K562 (cell line): ENCODE measurements at regions not wholly inside any gene's neighbourhood (a gene's known extent, or its start where the extent isn't known, plus 50 kb on each side); places are given as distances from the start of the nearest gene placed in this dataset.

ENCODE experiments used
- ATAC-seq: fragments of 200-7000 bp; cut with Tn5 transposase; 3 replicates; pipeline ENCODE4 v1.9.1; 2020; ENCODE audit warnings: moderate library complexity
- BruUV-seq: library from RNA; stranded (reverse); fragments of 400-500 nt; replicated peaks from 2 replicates; lab custom pipeline; 2021; lab: Mats Ljungman, UMichigan
- CTCF ChIA-PET: fragments of 300-600 bp; formaldehyde crosslinking; extraction: SDS; loops from one replicate; lab custom pipeline; 2021; ENCODE audit warnings: low intra/inter-chr PET ratio; lab: Yijun Ruan, JAX
- POLR2A ChIA-PET: fragments of 300-600, 350-650 bp; sonication (Branson Sonifier 250); formaldehyde crosslinking; extraction: SDS; loops from one replicate; lab custom pipeline; 2021; ENCODE audit warnings: antibody characterized with exemption, inconsistent platforms; lab: Yijun Ruan, JAX
- DNase-seq, 4 experiments: peaks; one replicate each; pipeline versions ENCODE4 v3.0.0 to v3.0.0-alpha.2; 2011 to 2018; ENCODE audit warnings: low spot score in 3 of 4, mixed read lengths in 3 of 4; ENCODE audit errors: extremely low read depth in 1 of 4
- FAIRE-seq: peaks from 2 replicates; lab custom pipeline; 2011; peaks lifted over from hg19 to GRCh38; lab: Jason Lieb, UNC
- H2AFZ ChIP-seq: 2 replicates; pipeline ENCODE4 v1.6.0; 2011; ENCODE audit warnings: low read depth, low read length, control low read depth, inconsistent platforms
- H3K27ac ChIP-seq: fragments of 200-600 bp; 3 replicates; pipeline ENCODE4 v1.8.0; 2011; ENCODE audit warnings: low read depth, mild to moderate bottlenecking, control low read depth, inconsistent platforms, low read length, moderate library complexity, mixed read lengths; ENCODE audit errors: extremely low read depth
- H3K27me3 ChIP-seq, 2 experiments: fragments of 300-600 bp in 1 of 2; 2 replicates in 1 of 2; 3 replicates in 1 of 2; pipeline versions ENCODE4 v1.6.0 to v1.8.0; 2011; ENCODE audit warnings: inconsistent platforms in 2 of 2, low read length in 2 of 2, mild to moderate bottlenecking in 1 of 2, mixed read lengths in 1 of 2, moderate library complexity in 1 of 2; ENCODE audit not compliant: control insufficient read depth in 2 of 2, insufficient read depth in 2 of 2
- H3K36me3 ChIP-seq: fragments of 300-600 bp; 3 replicates; pipeline ENCODE4 v1.8.0; 2011; ENCODE audit warnings: mild to moderate bottlenecking, low read length, inconsistent platforms; ENCODE audit not compliant: control insufficient read depth, insufficient read depth
- H3K4me1 ChIP-seq, 2 experiments: fragments of 200-600 bp in 1 of 2; replicated peaks in 1 of 2; 2 replicates in 1 of 2; 3 replicates in 1 of 2; pipeline versions ENCODE4 v1.5.1 to v1.8.0; 2011; ENCODE audit warnings: inconsistent platforms in 2 of 2, low read length in 2 of 2, mild to moderate bottlenecking in 1 of 2, mixed read lengths in 1 of 2, moderate library complexity in 1 of 2; ENCODE audit not compliant: control insufficient read depth in 2 of 2, insufficient read depth in 2 of 2
- H3K4me2 ChIP-seq: 2 replicates; pipeline ENCODE4 v1.6.1; 2011; ENCODE audit warnings: low read length, control low read depth, inconsistent platforms, mixed read lengths; ENCODE audit not compliant: insufficient read depth
- H3K4me3 ChIP-seq: fragments of 200-600 bp; sonication (generic), shearing (Covaris generic); 2 replicates; pipeline ENCODE4 v1.5.1; 2016; ENCODE audit warnings: control low read depth, inconsistent platforms
- H3K79me2 ChIP-seq: fragments of 200-600 bp; 3 replicates; pipeline ENCODE4 v1.8.0; 2011; ENCODE audit warnings: low read length, inconsistent platforms; ENCODE audit not compliant: control insufficient read depth, insufficient read depth
- H3K9ac ChIP-seq, 2 experiments: 2 replicates each; pipeline versions ENCODE4 v1.6.0 to v1.6.1; 2011; ENCODE audit warnings: low read depth in 2 of 2, low read length in 2 of 2, control low read depth in 1 of 2, inconsistent platforms in 1 of 2, mild to moderate bottlenecking in 1 of 2, mixed read lengths in 1 of 2; ENCODE audit not compliant: insufficient read depth in 1 of 2
- H3K9me1 ChIP-seq: one replicate; pipeline ENCODE4 v1.6.0; 2011; ENCODE audit warnings: inconsistent platforms, mild to moderate bottlenecking, low read length, moderate library complexity; ENCODE audit not compliant: control insufficient read depth, insufficient read depth
- H3K9me3 ChIP-seq: replicated peaks from 2 replicates; pipeline ENCODE4 v1.5.1; 2011; ENCODE audit warnings: low read depth, low read length, inconsistent platforms; ENCODE audit not compliant: control insufficient read depth, insufficient read depth
- H4K20me1 ChIP-seq: replicated peaks from 2 replicates; pipeline ENCODE4 v1.6.1; 2011; ENCODE audit warnings: low read length, inconsistent platforms, mixed read lengths; ENCODE audit not compliant: control insufficient read depth, insufficient read depth
- BMI1 ChIP-seq: fragments of 150-350 bp; IDR thresholded peaks from 2 replicates; pipeline ENCODE4 v1.6.1; 2014; ENCODE audit warnings: low read length
- CHD4 ChIP-seq: fragments of 200-600 bp; sonication (generic); IDR thresholded peaks from 3 replicates; pipeline ENCODE4 v1.6.1; 2012; ENCODE audit warnings: low read depth, mild to moderate bottlenecking, mixed read lengths, low read length, inconsistent platforms; ENCODE audit not compliant: insufficient read depth, insufficient replicate concordance, poor library complexity, severe bottlenecking
- HBP1 ChIP-seq: fragments of 450-650 bp; formaldehyde crosslinking; IDR thresholded peaks from 2 replicates; pipeline ENCODE4 v1.4.0; 2022; ENCODE audit warnings: missing genetic modification characterization
- HNRNPUL1 ChIP-seq: fragments of 200-400 bp; formaldehyde crosslinking; IDR thresholded peaks from 2 replicates; pipeline ENCODE4 v1.6.1; 2017; ENCODE audit warnings: low read length
- PYGO2 ChIP-seq: fragments of 450-650 bp; IDR thresholded peaks from 2 replicates; pipeline ENCODE4 v1.6.1; 2016; ENCODE audit warnings: mild to moderate bottlenecking, missing genetic modification characterization, moderate library complexity, missing compliant biosample characterization
- SIN3A ChIP-seq, 2 experiments: fragments of 150-350 bp in 1 of 2; IDR thresholded peaks; 2 replicates each; pipeline ENCODE4 v1.6.1; 2011 to 2016; ENCODE audit warnings: borderline replicate concordance in 2 of 2, low read depth in 2 of 2, low read length in 2 of 2, mild to moderate bottlenecking in 2 of 2, moderate library complexity in 2 of 2; ENCODE audit not compliant: control insufficient read depth in 1 of 2
- ZFPM2 ChIP-seq: fragments of 250-450 bp; sonication (Bioruptor Pico); IDR thresholded peaks from 2 replicates; pipeline ENCODE4 v1.5.1; 2022; ENCODE audit warnings: mild to moderate bottlenecking
- WGBS: fragments of 100-300 bp; shearing (Covaris generic); methylation state at CpG from one replicate; pipeline ENCODE4 v1.1.6; 2016; ENCODE audit warnings: low coverage, mixed read lengths; ENCODE audit not compliant: insufficient coverage; ENCODE audit errors: missing lambda C conversion rate; 5-methylcytosine and 5-hydroxymethylcytosine counted together
- in situ Hi-C: fragments of 300-500 bp; cut with MboI; formaldehyde crosslinking; loops from 4 replicates; pipeline ENCODE4 v1.15.0; 2018; ENCODE audit warnings: inconsistent platforms, mixed read lengths
- intact Hi-C: fragments of 100-400 bp; cut with micrococcal nuclease; formaldehyde crosslinking; loops from 2 replicates; pipeline ENCODE4 v1.14.2; 2022
- TF ChIP-seq, protein P1 (sequence below): IDR thresholded peaks from 3 replicates; pipeline ENCODE4 v1.6.1; 2011; ENCODE audit warnings: borderline replicate concordance, mild to moderate bottlenecking, moderate library complexity; ENCODE audit not compliant: insufficient read length; ENCODE audit errors: extremely low read depth
- TF ChIP-seq, protein P2 (sequence below): sonication (generic); formaldehyde crosslinking; IDR thresholded peaks from 2 replicates; pipeline ENCODE4 v1.8.0; 2023; ENCODE audit warnings: mild to moderate bottlenecking, missing genetic modification reagents

- POLR2A ChIA-PET, result interaction anchor here (0.9 to 1.1 kb wide), 3 partner anchors 17 to 415 kb away, joined by 3 to 4 read pairs (median 4); no protein-coding TSS in a partner anchor
- no peak for ATAC-seq
- CTCF ChIA-PET, result no interaction called here
- Histone ChIP-seq H3K4me2 (no peak overlapping the region), H3K9me3 (no peaks in the 10 kb centered on the region), H2AFZ (no peak overlapping the region), H3K9ac (no peak overlapping the region), H4K20me1 (no peaks in the 10 kb centered on the region), H3K27ac (no peak overlapping the region), H3K79me2 (no peaks in the 10 kb centered on the region), H3K9me1 (no peaks in the 10 kb centered on the region), H3K36me3 (no peaks in the 10 kb centered on the region), H3K4me3 (no peak overlapping the region), H3K4me1 (no peaks in the 10 kb centered on the region), H3K27me3 (peaks cover 34 to 55% of the 10 kb centered on the region in 2 experiments)
- no peak for TF ChIP-seq HBP1 (CRISPR knock-in tag)
- no peak for TF ChIP-seq CHD4
- TF ChIP-seq, protein P1, sequence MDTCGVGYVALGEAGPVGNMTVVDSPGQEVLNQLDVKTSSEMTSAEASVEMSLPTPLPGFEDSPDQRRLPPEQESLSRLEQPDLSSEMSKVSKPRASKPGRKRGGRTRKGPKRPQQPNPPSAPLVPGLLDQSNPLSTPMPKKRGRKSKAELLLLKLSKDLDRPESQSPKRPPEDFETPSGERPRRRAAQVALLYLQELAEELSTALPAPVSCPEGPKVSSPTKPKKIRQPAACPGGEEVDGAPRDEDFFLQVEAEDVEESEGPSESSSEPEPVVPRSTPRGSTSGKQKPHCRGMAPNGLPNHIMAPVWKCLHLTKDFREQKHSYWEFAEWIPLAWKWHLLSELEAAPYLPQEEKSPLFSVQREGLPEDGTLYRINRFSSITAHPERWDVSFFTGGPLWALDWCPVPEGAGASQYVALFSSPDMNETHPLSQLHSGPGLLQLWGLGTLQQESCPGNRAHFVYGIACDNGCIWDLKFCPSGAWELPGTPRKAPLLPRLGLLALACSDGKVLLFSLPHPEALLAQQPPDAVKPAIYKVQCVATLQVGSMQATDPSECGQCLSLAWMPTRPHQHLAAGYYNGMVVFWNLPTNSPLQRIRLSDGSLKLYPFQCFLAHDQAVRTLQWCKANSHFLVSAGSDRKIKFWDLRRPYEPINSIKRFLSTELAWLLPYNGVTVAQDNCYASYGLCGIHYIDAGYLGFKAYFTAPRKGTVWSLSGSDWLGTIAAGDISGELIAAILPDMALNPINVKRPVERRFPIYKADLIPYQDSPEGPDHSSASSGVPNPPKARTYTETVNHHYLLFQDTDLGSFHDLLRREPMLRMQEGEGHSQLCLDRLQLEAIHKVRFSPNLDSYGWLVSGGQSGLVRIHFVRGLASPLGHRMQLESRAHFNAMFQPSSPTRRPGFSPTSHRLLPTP, result no peak
- TF ChIP-seq, protein P2, sequence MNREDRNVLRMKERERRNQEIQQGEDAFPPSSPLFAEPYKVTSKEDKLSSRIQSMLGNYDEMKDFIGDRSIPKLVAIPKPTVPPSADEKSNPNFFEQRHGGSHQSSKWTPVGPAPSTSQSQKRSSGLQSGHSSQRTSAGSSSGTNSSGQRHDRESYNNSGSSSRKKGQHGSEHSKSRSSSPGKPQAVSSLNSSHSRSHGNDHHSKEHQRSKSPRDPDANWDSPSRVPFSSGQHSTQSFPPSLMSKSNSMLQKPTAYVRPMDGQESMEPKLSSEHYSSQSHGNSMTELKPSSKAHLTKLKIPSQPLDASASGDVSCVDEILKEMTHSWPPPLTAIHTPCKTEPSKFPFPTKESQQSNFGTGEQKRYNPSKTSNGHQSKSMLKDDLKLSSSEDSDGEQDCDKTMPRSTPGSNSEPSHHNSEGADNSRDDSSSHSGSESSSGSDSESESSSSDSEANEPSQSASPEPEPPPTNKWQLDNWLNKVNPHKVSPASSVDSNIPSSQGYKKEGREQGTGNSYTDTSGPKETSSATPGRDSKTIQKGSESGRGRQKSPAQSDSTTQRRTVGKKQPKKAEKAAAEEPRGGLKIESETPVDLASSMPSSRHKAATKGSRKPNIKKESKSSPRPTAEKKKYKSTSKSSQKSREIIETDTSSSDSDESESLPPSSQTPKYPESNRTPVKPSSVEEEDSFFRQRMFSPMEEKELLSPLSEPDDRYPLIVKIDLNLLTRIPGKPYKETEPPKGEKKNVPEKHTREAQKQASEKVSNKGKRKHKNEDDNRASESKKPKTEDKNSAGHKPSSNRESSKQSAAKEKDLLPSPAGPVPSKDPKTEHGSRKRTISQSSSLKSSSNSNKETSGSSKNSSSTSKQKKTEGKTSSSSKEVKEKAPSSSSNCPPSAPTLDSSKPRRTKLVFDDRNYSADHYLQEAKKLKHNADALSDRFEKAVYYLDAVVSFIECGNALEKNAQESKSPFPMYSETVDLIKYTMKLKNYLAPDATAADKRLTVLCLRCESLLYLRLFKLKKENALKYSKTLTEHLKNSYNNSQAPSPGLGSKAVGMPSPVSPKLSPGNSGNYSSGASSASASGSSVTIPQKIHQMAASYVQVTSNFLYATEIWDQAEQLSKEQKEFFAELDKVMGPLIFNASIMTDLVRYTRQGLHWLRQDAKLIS, result no peak
- no peak for TF ChIP-seq PYGO2 (tag)
- TF ChIP-seq HNRNPUL1, result no peak
- TF ChIP-seq SIN3A (IDR thresholded peaks at IDR 0.05; ENCODE audit: borderline replicate concordance in 2 of 2, control insufficient read depth in 1 of 2, low read depth in 2 of 2, low read length in 2 of 2), result no peak
- TF ChIP-seq BMI1, result no peak
- no peak for TF ChIP-seq ZFPM2 (CRISPR knock-in tag)
- intact Hi-C loops, result no loop called here
- no peak for DNase-seq
- no TSS peak for BruUV-seq
- in situ Hi-C loops, result no loop called here
- FAIRE-seq, result peak; percentile 11
- 3% methylated on average over 4 of the region's 4 CpGs for WGBS
These were observed 51.2 kb upstream of the CSF3R start for GRCh38 chr1:36533897-36534296.
